ENCODE measurements at regions not wholly inside any gene's neighbourhood (a gene's known extent, or its start where the extent isn't known, plus 50 kb on each side); places are given as distances from the start of the nearest gene placed in this dataset.

- Histone ChIP-seq H3K36me3 (ENCODE audit: low read length) (no peaks in the 10 kb centered on the region), H3K27ac (ENCODE audit: low read depth, low read length) (no peak overlapping the region), H3K9me2 (replicated peaks; ENCODE audit: insufficient read depth, low read length) (no peaks in the 10 kb centered on the region), H3K9me3 (ENCODE audit: insufficient read depth, low read length) (peaks cover 6% of the 10 kb centered on the region; the same call in 1 of the 2 replicates), H3K9ac (ENCODE audit: low read length) (no peak overlapping the region), H3K79me2 (ENCODE audit: insufficient read depth, low read length) (no peaks in the 10 kb centered on the region), H2AFZ (ENCODE audit: low read depth, low read length, severe bottlenecking) (no peak overlapping the region), H4K20me1 (ENCODE audit: low read depth, low read length) (no peaks in the 10 kb centered on the region), H3K27me3 (ENCODE audit: low read length) (no peaks in the 10 kb centered on the region), H3K4me2 (ENCODE audit: low read depth, low read length, poor library complexity, severe bottlenecking) (no peak overlapping the region), H3K4me3 (ENCODE audit: insufficient read depth, low read length, poor library complexity, severe bottlenecking) (no peak overlapping the region), H3F3A (ENCODE audit: insufficient read depth) (no peaks in the 10 kb centered on the region)
- TF ChIP-seq EZH2phosphoT487 (conservative IDR thresholded peaks at IDR 0.05; ENCODE audit: low read length) (no peak), CTCF (IDR thresholded peaks at IDR 0.05; ENCODE audit: insufficient read depth, low read length, poor library complexity, severe bottlenecking) (no peak)
Observed at GRCh38 chr11:70488171-70488703, 89.9 kb downstream of the CTTN start.

- Histone ChIP-seq H3K9ac (ENCODE audit: low read length) (no peak overlapping the region), H3K4me3 (ENCODE audit: insufficient read depth, low read length, poor library complexity, severe bottlenecking) (no peak overlapping the region), H3K79me2 (ENCODE audit: insufficient read depth, low read length) (no peaks in the 10 kb centered on the region)
Observed at GRCh38 chr11:70489276-70489675, 90.9 kb downstream of the CTTN start.

GRCh38 chr11:70490208-70490607, 91.9 kb downstream of the CTTN start:
- H3K9me2 ChIP-seq (replicated peaks; ENCODE audit: insufficient read depth, low read length), result no peaks in the 10 kb centered on the region
- no peak overlapping the region for H3K4me3 ChIP-seq (ENCODE audit: insufficient read depth, low read length, poor library complexity, severe bottlenecking)
- no peak overlapping the region for H3K4me2 ChIP-seq (ENCODE audit: low read depth, low read length, poor library complexity, severe bottlenecking)
- no peak overlapping the region for H2AFZ ChIP-seq (ENCODE audit: low read depth, low read length, severe bottlenecking)
- H3F3A ChIP-seq (ENCODE audit: insufficient read depth), result no peaks in the 10 kb centered on the region
- H4K20me1 ChIP-seq (ENCODE audit: low read depth, low read length), result no peaks in the 10 kb centered on the region
- TF ChIP-seq CTCF (IDR thresholded peaks at IDR 0.05; ENCODE audit: insufficient read depth, low read length, poor library complexity, severe bottlenecking) (no peak), EZH2phosphoT487 (conservative IDR thresholded peaks at IDR 0.05; ENCODE audit: low read length) (no peak)
- no peak overlapping the region for H3K27ac ChIP-seq (ENCODE audit: low read depth, low read length)
- no peaks in the 10 kb centered on the region for H3K36me3 ChIP-seq (ENCODE audit: low read length)
- no peaks in the 10 kb centered on the region for H3K27me3 ChIP-seq (ENCODE audit: low read length)
- no peak overlapping the region for H3K9ac ChIP-seq (ENCODE audit: low read length)
- peaks cover 6% of the 10 kb centered on the region; the same call in 1 of the 2 replicates for H3K9me3 ChIP-seq (ENCODE audit: insufficient read depth, low read length)
- H3K79me2 ChIP-seq (ENCODE audit: insufficient read depth, low read length), result no peaks in the 10 kb centered on the region

More at GRCh38 chr11:70489276-70489675, 90.9 kb downstream of the CTTN start:
- Histone ChIP-seq H3K4me2 (ENCODE audit: low read depth, low read length, poor library complexity, severe bottlenecking) (no peak overlapping the region), H3K36me3 (ENCODE audit: low read length) (no peaks in the 10 kb centered on the region), H3K27ac (ENCODE audit: low read depth, low read length) (no peak overlapping the region), H3K27me3 (ENCODE audit: low read length) (no peaks in the 10 kb centered on the region), H3K9me3 (ENCODE audit: insufficient read depth, low read length) (peaks cover 6% of the 10 kb centered on the region; the same call in 1 of the 2 replicates), H3F3A (ENCODE audit: insufficient read depth) (no peaks in the 10 kb centered on the region), H3K9me2 (replicated peaks; ENCODE audit: insufficient read depth, low read length) (no peaks in the 10 kb centered on the region), H4K20me1 (ENCODE audit: low read depth, low read length) (no peaks in the 10 kb centered on the region), H2AFZ (ENCODE audit: low read depth, low read length, severe bottlenecking) (no peak overlapping the region)
- no peak for TF ChIP-seq EZH2phosphoT487 (conservative IDR thresholded peaks at IDR 0.05; ENCODE audit: low read length)
- no peak for TF ChIP-seq CTCF (IDR thresholded peaks at IDR 0.05; ENCODE audit: insufficient read depth, low read length, poor library complexity, severe bottlenecking)
